ENCODE measurements at regions not wholly inside any gene's neighbourhood (a gene's known extent, or its start where the extent isn't known, plus 50 kb on each side); places are given as distances from the start of the nearest gene placed in this dataset.

DNA sequence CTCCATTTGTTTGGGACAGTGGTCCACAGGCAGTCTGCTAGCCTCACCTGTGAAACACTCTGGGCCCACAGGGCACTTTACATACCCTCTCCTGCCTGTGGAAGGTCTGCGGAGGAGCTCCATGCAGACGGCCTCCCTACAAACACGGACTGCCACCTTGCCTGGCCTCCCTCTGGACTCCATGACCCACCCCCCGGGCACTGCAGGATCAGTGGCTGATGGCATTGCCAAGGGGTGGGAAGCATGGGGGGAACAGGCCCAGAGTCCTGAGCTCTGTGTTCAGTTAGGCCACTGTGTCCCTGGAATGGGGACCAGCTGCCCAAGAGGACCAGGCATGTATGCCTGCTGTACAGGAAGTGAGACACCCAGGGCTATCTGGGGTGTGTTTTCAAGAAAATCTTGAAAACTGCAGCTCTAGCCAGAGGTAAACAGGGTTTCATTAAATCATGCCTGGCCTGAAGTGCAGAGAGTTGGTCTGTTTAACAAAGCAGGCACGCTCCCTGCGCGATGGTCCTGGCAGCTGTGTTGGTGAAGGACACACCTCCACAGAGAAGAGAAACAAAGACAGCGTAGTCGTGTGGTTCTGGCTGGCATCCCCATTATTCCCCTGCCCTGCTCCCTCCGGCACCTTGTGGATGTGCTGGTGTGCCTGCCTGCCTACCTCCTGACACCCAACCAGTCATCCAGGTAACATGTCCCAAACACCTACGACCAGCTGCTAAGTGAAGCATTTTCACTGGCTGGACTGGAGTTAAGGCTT lies 470.8 kb upstream of the ZMIZ1 start:
- TF ChIP-seq CTCF (conservative IDR thresholded peaks at IDR 0.05; ENCODE audit: low read depth, low read length) (no peak), EZH2phosphoT487 (IDR thresholded peaks at IDR 0.05; ENCODE audit: borderline replicate concordance, low read length) (no peak), EZH2 (IDR thresholded peaks at IDR 0.05; ENCODE audit: low read length, unreplicated experiment) (no peak)

All from PC-3 (cell line).